H9 (cell line): ENCODE measurements at regions not wholly inside any gene's neighbourhood (a gene's known extent, or its start where the extent isn't known, plus 50 kb on each side); places are given as distances from the start of the nearest gene placed in this dataset.
A peak's percentile ranks its signal among the peaks of the same experiment; 100 is the strongest.

Experiments
- DNase-seq: peaks from one replicate; pipeline ENCODE4 v3.0.0-alpha.2; 2017
- H2AFZ ChIP-seq: one replicate; pipeline ENCODE4 v1.6.1; 2013; ENCODE audit warnings: mild to moderate bottlenecking, low read length, control low read depth, moderate library complexity
- H2AK5ac ChIP-seq: 2 replicates; pipeline ENCODE4 v1.6.1; 2013; ENCODE audit warnings: low read length, control low read depth, mixed read lengths; ENCODE audit not compliant: insufficient read length
- H2BK120ac ChIP-seq: one replicate; pipeline ENCODE4 v1.6.1; 2013; ENCODE audit warnings: low read depth, mild to moderate bottlenecking, low read length, control low read depth, inconsistent platforms; ENCODE audit not compliant: poor library complexity, severe bottlenecking
- H2BK12ac ChIP-seq: 2 replicates; pipeline ENCODE4 v1.6.1; 2013; ENCODE audit warnings: low read length, control low read depth, mixed read lengths, low read depth; ENCODE audit not compliant: insufficient read length
- H2BK15ac ChIP-seq: 2 replicates; pipeline ENCODE4 v1.6.1; 2013; ENCODE audit warnings: low read depth, low read length, control low read depth
- H2BK20ac ChIP-seq: one replicate; pipeline ENCODE4 v1.6.1; 2013; ENCODE audit warnings: low read depth, mild to moderate bottlenecking, low read length, control low read depth, inconsistent platforms; ENCODE audit not compliant: poor library complexity, severe bottlenecking
- H2BK5ac ChIP-seq: 2 replicates; pipeline ENCODE4 v1.6.1; 2013; ENCODE audit warnings: low read length, control low read depth, mixed read lengths; ENCODE audit not compliant: insufficient read length
- H3K14ac ChIP-seq: 2 replicates; pipeline ENCODE4 v1.6.1; 2013; ENCODE audit warnings: low read length, control low read depth; ENCODE audit not compliant: insufficient read depth
- H3K18ac ChIP-seq: 2 replicates; pipeline ENCODE4 v1.6.1; 2013; ENCODE audit warnings: low read depth, mild to moderate bottlenecking, mixed read lengths, low read length, control low read depth; ENCODE audit not compliant: insufficient read length
- H3K23ac ChIP-seq: 2 replicates; pipeline ENCODE4 v1.6.1; 2013; ENCODE audit warnings: low read length, control low read depth, mixed read lengths, low read depth; ENCODE audit not compliant: insufficient read length
- H3K23me2 ChIP-seq: 2 replicates; pipeline ENCODE4 v1.6.1; 2013; ENCODE audit warnings: low read depth, mild to moderate bottlenecking, mixed read lengths, low read length, control low read depth; ENCODE audit not compliant: insufficient read length, poor library complexity, severe bottlenecking
- H3K27ac ChIP-seq: 2 replicates; pipeline ENCODE4 v1.5.1; 2013; ENCODE audit warnings: low read length, control low read depth, mixed read lengths, low read depth; ENCODE audit not compliant: insufficient read length
- H3K27me3 ChIP-seq: 2 replicates; pipeline ENCODE4 v1.6.1; 2013; ENCODE audit warnings: low read length, control low read depth, inconsistent platforms; ENCODE audit not compliant: insufficient read depth
- H3K4ac ChIP-seq: 2 replicates; pipeline ENCODE4 v1.6.1; 2013; ENCODE audit warnings: low read depth, mild to moderate bottlenecking, control low read depth, inconsistent platforms, low read length, moderate library complexity
- H3K4me1 ChIP-seq: 2 replicates; pipeline ENCODE4 v1.6.1; 2013; ENCODE audit warnings: low read length, control low read depth, inconsistent platforms; ENCODE audit not compliant: insufficient read depth
- H3K4me2 ChIP-seq: 2 replicates; pipeline ENCODE4 v1.6.1; 2013; ENCODE audit warnings: low read length, control low read depth, mixed read lengths; ENCODE audit not compliant: insufficient read length, insufficient read depth
- H3K56ac ChIP-seq: 2 replicates; pipeline ENCODE4 v1.6.1; 2013; ENCODE audit warnings: low read depth, mild to moderate bottlenecking, mixed read lengths, low read length, control low read depth; ENCODE audit not compliant: insufficient read length
- H3K79me1 ChIP-seq: 2 replicates; pipeline ENCODE4 v1.6.1; 2013; ENCODE audit warnings: low read depth, mild to moderate bottlenecking, moderate library complexity, low read length, control low read depth, inconsistent platforms; ENCODE audit not compliant: insufficient read depth, poor library complexity, severe bottlenecking
- H3K79me2 ChIP-seq: 2 replicates; pipeline ENCODE4 v1.6.1; 2013; ENCODE audit warnings: low read length, control low read depth, inconsistent platforms; ENCODE audit not compliant: insufficient read depth
- H3K9ac ChIP-seq: 2 replicates; pipeline ENCODE4 v1.6.1; 2013; ENCODE audit warnings: low read length, control low read depth, mixed read lengths; ENCODE audit not compliant: insufficient read length; ENCODE audit errors: extremely low read depth
- H3K9me3 ChIP-seq: one replicate; pipeline ENCODE4 v1.6.1; 2013; ENCODE audit warnings: low read depth, low read length, inconsistent platforms; ENCODE audit not compliant: control insufficient read depth
- H3T11ph ChIP-seq: one replicate; pipeline ENCODE4 v1.6.1; 2013; ENCODE audit warnings: mild to moderate bottlenecking, low read length, control low read depth, inconsistent platforms
- H4K20me1 ChIP-seq: one replicate; pipeline ENCODE4 v1.6.1; 2013; ENCODE audit not compliant: control insufficient read depth, insufficient read length, insufficient read depth
- H4K5ac ChIP-seq: 2 replicates; pipeline ENCODE4 v1.6.1; 2013; ENCODE audit warnings: low read depth, mild to moderate bottlenecking, mixed read lengths, low read length, control low read depth; ENCODE audit not compliant: insufficient read length
- H4K8ac ChIP-seq: replicated peaks from 2 replicates; pipeline ENCODE4 v1.6.1; 2013; ENCODE audit warnings: low read length, control low read depth, mixed read lengths, low read depth; ENCODE audit not compliant: insufficient read length
- H4K91ac ChIP-seq: 2 replicates; pipeline ENCODE4 v1.6.1; 2013; ENCODE audit warnings: low read depth, mild to moderate bottlenecking, moderate library complexity, mixed read lengths, low read length, control low read depth; ENCODE audit not compliant: insufficient read length
- H3K27ac Mint-ChIP-seq, 3 experiments: 2 replicates in 2 of 3; 3 replicates in 1 of 3; pipeline ENCODE4 v1.8.0; 2020 to 2021; ENCODE audit warnings: mixed read lengths in 3 of 3, mild to moderate bottlenecking in 1 of 3, moderate library complexity in 1 of 3
- H3K27me3 Mint-ChIP-seq: 2 replicates; pipeline ENCODE4 v1.8.0; 2021; ENCODE audit warnings: low read depth, mild to moderate bottlenecking, moderate library complexity, mixed read lengths
- H3K36me3 Mint-ChIP-seq, 3 experiments: 2 replicates in 2 of 3; 3 replicates in 1 of 3; pipeline ENCODE4 v1.8.0; 2020 to 2021; ENCODE audit warnings: low read depth in 3 of 3, mixed read lengths in 3 of 3; ENCODE audit not compliant: insufficient read depth in 1 of 3
- H3K4me1 Mint-ChIP-seq, 2 experiments: 2 replicates each; pipeline ENCODE4 v1.8.0; 2020; ENCODE audit warnings: mixed read lengths in 2 of 2
- H3K4me3 Mint-ChIP-seq, 2 experiments: 2 replicates in 1 of 2; 3 replicates in 1 of 2; pipeline ENCODE4 v1.8.0; 2020 to 2021; ENCODE audit warnings: mild to moderate bottlenecking in 2 of 2, mixed read lengths in 2 of 2, moderate library complexity in 1 of 2
- H3K9me3 Mint-ChIP-seq, 2 experiments: 2 replicates in 1 of 2; 3 replicates in 1 of 2; pipeline ENCODE4 v1.8.0; 2020; ENCODE audit warnings: mild to moderate bottlenecking in 2 of 2, mixed read lengths in 2 of 2, moderate library complexity in 1 of 2
- CTCF ChIP-seq: fragments of 200-600 bp; sonication (generic); conservative IDR thresholded peaks from 3 replicates; pipeline ENCODE4 v1.8.0; 2021; ENCODE audit warnings: antibody characterized with exemption, mild to moderate bottlenecking
- WGBS: extraction: QIAGEN DNeasy Blood & Tissue Kit; methylation state at CpG from one replicate; pipeline ENCODE4 v1.1.7; 2013; ENCODE audit warnings: missing lambda C conversion rate, low lambda C conversion rate, mixed read lengths; ENCODE audit not compliant: insufficient read length; ENCODE audit errors: extremely low coverage; 5-methylcytosine and 5-hydroxymethylcytosine counted together

GRCh38 chr17:62125307-62125706 is 60.2 kb upstream of the MED13 start:
- no peaks in the 10 kb centered on the region for H3K4me1 ChIP-seq
- H3K27ac ChIP-seq: no peak overlapping the region
- H3K23ac ChIP-seq: no peak overlapping the region
- H2BK15ac ChIP-seq: no peak overlapping the region
- no peak overlapping the region for H2BK120ac ChIP-seq
- H3K9ac ChIP-seq: no peak overlapping the region
- no peaks in the 10 kb centered on the region for H3K23me2 ChIP-seq
- no peak overlapping the region for H3K56ac ChIP-seq
- no peak overlapping the region for H3K4me3 Mint-ChIP-seq
- H3K27me3 Mint-ChIP-seq: no peaks in the 10 kb centered on the region
- H2BK12ac ChIP-seq: no peak overlapping the region
- no peaks in the 10 kb centered on the region for H3K79me1 ChIP-seq
- H4K20me1 ChIP-seq: no peaks in the 10 kb centered on the region
- H4K91ac ChIP-seq: no peak overlapping the region
- no peak overlapping the region for H2AFZ ChIP-seq
- no peaks in the 10 kb centered on the region for H3K9me3 ChIP-seq
- H3K79me2 ChIP-seq: no peaks in the 10 kb centered on the region
- no peaks in the 10 kb centered on the region for H3K36me3 Mint-ChIP-seq
- no peaks in the 10 kb centered on the region; a peak in 1 of 5 replicates for H3K9me3 Mint-ChIP-seq
- no peak overlapping the region for H3K14ac ChIP-seq
- H3K4me1 Mint-ChIP-seq: peaks cover 7% of the 10 kb centered on the region in 2 experiments
- H3K4ac ChIP-seq: no peak overlapping the region
- H2BK5ac ChIP-seq: no peak overlapping the region
- no peaks in the 10 kb centered on the region for H3K27me3 ChIP-seq
- no peak overlapping the region for H2AK5ac ChIP-seq
- no peak overlapping the region for H3K4me2 ChIP-seq
- H4K5ac ChIP-seq: no peak overlapping the region
- peak overlapping the region in 1 of 3 experiments; percentile 6; a peak in 1 of 7 replicates for H3K27ac Mint-ChIP-seq
- no peak overlapping the region for H2BK20ac ChIP-seq
- no peak overlapping the region for H4K8ac ChIP-seq
- no peak for DNase-seq
- no peak overlapping the region for H3T11ph ChIP-seq
- WGBS: no CpG with 5 or more reads among the region's 5 CpGs
- no peak overlapping the region for H3K18ac ChIP-seq
- TF ChIP-seq CTCF: no peak
